Activated CD8-positive, alpha-beta memory T cell treated with anti-CD3 and anti-CD28 coated beads for 4 hours (primary cell): ENCODE measurements at regions not wholly inside any gene's neighbourhood (a gene's known extent, or its start where the extent isn't known, plus 50 kb on each side); places are given as distances from the start of the nearest gene placed in this dataset.

ENCODE experiments used
- DNase-seq, 2 donors: peaks; one replicate each; pipeline ENCODE4 v3.0.0-alpha.2; 2020; ENCODE audit warnings: low read depth in 2 of 2

DNA sequence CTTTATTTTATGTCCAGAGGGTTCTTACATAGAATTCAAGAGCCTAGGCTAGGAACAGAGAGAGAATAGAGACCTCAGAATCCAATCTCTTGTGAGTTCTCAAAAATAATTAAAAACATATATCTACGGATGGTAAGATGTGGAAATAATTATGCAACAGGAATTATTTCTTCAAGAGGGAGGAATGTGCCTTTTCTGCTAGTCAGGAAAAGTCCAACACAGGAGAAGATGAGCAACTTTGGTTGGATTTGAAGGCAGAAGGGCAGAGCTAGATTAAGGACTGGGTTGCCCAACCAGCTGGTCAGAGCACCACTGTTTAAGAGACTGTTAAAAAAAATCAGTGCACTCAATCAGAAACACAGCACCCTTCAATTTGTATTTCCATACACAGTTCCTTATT is 365.5 kb downstream of the ETNK1 start:
- DNase-seq = no peak

DNA sequence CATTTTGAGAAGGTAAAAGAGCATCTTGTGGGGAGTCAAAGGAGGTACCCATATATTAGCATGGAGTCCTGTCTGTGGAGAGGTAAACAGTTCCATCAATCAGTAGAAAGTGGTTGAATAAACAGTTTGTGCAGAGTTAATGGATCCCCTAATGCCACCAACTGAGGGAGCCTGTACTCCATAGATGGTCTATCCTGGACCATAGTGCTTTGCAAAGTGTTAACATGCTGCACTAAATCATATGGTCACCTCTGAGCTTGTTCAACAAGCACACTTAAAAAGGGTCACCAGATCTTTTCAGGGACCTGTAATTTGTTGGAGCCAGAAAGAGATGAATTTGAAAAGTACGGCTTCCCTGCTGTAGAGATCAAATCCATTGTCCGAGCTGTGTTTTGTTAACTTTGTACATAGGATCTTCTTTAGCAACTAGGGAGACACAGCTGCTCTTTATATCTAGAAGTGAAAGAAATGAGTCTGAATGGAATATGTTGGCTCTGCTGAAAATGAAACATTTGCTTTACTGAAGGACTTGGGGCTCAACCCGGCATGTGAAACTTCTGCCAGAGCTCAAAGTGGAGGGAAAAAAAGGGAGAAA is 366.4 kb downstream of the ETNK1 start:
- DNase-seq = no peak

DNA sequence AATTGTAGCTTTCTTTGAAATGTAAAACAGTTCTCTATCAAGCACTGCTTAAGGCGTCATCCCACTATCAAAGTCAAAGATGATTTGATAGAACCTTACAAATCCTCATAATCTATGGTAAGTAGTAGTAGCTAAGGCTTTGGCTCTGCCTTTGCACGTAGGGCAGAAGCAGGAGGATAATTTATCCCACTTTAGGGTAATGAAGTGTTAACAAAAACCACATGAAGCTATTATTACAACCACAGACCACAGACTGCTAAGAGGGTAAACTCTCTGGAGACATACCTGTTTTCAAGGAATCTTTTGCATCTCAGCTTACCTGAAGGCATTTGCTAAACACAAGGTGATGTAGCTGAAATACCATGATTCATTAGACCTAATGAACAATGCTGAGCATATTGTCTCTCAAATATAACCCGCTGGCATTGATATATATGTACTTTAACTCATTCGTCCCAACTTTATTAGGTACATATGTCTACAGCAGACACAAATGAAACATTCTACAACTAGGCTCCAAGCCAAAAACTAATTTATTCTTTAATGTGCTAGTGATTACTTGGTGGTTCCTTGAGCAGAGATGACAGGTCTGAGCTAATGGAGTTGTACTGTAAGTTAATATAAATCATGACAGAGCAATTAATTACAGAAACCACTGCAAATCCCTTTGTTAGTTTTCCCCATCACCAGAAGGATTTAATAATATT is 368.8 kb downstream of the ETNK1 start:
- DNase-seq = no peak

DNA sequence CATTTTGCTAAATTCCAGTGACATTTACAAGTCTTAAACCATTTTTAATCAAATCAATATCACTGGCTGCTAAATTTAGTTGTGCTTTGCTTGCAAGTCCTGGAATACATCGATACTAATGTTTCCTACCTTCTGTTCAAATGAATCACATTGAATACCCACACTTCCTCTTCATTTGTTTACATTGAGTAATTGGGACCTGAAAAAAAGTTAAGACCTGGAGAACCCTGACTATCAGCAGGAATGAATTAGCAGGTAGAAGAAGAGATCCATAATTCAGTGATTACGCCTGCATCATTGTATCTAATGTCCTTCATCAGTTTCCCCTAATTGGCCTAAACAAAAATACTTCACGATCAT is 369.3 kb downstream of the ETNK1 start:
- no peak for DNase-seq

DNA sequence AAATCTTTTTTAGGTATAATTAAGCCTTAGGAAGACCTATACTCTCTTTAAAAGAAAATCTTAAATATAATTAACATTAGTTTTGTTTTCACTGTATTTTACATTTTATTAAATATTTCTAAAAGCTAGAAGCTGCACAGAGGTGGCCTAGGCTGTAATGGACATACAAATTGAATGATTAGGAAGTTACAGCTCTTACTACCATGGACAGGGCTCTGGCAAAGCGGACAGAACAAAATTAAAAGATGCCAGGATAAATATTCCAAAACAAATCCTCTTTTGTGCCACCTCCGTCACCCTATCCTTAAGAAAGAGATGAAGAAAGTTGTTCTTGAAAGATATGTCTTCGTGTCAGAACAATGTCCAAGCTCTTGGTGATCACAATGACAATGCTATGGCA is 376.5 kb downstream of the ETNK1 start:
- DNase-seq = no peak

DNA sequence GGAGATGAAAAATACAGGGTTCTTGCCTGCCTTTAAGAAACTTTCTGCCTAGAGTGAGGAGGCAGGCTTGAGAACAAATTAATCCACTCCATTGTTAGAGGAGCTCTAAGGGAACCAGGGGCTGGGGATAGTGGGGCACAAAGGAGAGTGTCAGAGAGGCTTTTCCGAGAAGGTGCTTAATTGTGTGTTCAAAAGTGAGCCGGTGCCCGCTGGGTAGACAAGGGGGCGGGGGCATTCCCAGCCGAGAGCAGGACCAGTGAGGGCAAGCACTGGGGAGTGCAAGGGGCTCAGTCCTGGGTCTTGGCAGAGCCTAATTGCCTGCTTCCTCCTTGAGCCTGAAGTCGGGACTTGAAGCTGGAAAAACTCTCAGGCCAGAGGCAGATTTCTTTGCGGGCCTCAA is 377.4 kb downstream of the ETNK1 start:
- no peak for DNase-seq

DNA sequence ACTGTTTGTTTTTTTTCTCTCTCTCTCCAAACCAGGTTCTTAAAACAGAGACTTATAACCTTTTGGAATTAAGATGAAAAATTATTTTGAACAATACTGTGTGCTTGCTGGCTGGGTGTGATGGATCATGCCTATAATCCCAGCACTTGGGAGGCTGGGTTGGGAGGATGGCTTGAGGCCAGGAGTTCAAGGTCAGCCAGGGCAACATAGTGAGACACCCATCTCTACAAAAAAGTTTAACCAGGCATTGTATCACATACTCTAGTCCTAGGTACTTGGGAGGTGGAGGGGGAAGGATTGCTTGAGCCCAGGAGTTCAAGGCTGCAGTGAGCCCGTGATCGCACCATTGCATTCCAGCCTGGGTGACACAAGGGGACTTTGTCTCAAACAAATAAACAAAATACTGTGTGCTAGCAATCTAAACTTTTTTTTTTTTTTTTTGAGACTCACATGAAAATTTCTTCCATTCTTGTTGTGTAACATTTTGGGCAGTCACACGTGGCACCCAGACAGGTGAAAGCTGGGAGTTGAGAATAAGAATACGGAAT is 379.6 kb downstream of the ETNK1 start:
- no peak for DNase-seq

DNA sequence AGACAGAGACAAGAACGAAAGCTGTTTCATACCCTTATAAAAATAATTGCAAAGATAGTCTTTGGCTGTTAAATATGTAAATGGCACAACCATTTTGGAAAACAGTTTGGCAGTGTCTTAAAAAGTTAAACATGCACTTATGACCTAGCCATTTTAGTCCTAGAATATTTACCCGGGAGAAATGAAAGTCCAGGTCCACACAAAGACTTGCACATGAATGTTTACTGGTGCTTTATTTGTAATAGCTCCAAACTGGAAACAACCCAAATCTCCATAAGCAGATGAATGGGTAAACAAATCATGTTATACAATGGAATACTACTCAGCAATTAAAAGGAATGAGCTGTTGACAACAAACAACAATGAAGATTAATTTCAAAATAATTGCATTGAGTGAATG is 380.4 kb downstream of the ETNK1 start:
- no peak for DNase-seq

DNA sequence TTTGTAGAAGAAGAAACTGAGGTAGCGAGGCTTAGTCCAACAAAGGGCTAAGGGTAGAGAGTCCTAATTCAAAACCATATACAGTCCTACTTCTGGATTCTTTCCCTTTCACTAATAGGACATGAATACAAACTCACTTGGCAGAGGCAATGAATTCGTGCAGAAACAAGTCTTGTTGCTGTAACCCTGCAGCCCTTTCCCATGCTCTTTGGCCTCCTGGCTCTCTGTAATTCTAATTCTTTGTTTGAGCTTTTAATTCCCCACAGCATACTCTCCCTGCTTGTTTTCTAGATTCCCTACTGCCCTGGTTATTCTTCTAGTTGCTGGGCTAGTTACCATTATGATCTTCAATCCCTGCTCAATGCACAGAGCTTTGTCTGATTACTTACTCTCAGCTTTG is 381.4 kb downstream of the ETNK1 start:
- DNase-seq = no peak

DNA sequence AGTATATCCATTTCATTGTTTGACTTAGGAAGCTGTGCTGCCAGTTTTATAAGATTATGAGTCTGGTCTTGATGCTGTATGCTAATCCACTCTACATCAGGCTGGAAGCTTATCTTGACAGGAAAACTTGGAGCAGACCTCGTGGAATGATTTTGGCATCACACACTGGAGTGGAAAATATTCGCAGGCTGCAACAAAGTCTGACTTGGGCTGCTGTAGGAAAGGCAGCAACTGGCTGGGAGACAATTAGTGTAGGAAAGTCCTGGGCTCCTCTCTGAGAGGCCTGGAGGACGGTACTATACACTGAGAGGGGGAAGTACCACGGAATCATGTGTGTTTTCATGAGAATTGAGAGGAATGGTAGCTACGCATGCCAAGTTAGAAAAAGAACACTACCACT is 383.7 kb downstream of the ETNK1 start:
- DNase-seq = no peak

DNA sequence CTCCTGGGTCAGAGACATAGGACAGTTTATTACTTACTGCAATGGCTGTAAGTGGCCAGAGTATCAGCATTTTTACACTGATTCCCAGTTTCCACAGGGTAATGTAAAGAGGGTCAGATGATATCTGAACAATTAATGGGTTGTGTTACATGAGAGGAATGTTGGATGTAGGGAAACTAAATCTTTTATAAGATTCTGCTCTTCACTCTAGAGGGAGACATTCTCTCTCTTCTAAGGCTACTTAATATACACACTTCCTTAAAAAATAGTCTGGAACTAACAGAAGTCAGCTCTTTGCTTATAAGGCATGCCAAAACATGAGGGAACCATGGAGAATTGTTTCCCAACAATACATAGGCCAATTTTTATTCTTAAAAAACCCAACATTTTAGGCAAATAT is 389.8 kb downstream of the ETNK1 start:
- no peak for DNase-seq

DNA sequence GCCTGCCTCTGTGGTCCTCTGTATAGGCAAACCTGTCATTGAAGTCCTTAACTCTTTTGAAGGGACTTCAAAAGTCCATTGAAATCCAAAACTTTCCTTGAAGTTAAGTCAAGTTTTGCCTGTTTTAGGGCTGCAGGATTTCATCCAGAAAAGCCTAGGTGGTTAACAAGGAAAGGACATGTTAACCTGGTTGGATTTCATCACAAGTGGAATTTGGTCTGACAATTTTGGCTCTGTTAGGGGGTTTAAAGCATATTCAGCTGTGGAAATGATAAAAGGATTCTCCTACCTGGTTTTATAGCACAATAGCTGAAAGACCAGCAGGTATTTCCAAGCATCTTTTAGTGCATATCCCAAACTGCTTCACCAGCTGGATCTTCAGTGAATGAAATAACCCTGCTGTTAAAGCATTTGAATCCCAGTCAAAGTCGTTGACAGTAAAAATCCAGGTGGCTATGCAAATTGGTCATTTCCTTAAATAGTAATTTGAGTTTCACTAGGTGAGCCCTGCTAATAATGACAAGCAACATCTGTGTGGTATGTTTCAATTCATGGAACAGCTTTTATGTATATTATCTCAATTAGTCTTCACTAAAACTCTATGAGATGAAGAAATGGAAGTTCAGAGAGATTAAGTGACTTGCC is 400.5 kb downstream of the ETNK1 start:
- no peak for DNase-seq

DNA sequence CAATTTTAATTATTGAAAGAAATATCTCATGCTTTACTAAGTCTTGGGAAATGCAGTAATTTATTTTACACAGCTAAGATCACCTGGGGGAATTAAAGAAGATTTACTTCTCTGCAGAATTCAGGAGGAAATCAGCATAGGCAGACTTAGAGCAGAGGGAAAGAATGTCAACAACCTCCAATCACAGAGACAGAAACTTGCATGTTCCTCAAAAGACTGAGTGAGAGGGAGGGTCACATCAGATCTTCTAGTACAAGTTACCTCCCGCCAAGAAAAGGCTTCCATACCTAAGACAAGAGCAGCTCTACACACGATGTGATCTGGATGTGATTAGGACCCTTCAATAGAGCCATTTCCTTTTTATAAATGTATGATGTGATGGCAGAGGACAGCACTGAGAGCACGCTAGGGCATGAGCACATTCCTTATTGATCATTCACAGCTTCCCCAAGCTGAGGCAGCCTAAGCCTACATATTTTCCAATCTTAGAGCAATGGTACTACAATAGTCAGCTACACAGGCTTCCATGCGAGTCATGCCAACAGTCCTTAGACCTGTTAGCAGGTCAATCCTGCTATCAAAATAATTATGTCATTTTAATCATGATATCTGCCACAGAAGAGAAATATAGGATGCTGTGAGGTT is 403.3 kb downstream of the ETNK1 start:
- no peak for DNase-seq

DNA sequence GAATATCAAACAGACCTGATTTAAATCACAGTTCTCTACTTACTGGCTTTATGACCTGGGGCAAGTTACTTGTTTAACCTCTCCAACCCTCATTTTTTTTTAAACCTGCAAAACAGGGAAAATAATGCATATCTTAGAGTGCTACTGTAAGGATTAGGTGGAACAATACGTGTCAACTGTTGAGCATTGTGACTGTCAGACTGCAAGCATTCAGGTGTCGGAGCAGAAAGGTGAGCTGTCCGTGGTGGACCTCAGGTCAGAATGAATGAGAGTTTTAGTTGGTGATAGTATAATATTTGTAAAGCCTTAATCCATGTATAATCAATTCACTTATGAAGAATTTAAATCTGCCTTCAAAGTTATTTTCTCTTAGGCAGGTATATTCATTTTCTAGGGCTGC is 404.2 kb downstream of the ETNK1 start:
- DNase-seq = no peak

DNA sequence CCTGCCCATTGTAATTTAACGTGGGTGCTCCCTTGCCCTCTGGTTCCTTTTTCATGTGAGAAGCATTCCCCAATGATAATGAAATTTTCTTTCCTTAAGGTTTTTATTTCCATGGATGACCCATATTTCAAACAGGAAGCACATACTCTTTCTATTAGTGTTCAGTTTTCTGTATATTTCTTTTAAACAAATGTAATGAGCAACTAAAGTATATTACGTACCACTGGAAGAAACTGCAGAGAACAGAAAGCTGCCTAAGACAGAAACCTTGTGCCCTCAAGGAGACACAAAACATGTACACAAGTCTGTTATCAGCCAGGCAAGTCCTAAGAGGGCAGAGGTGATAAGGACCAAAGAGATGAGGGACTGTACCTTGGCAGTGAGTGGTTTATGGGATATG is 414.9 kb downstream of the ETNK1 start:
- DNase-seq = no peak

DNA sequence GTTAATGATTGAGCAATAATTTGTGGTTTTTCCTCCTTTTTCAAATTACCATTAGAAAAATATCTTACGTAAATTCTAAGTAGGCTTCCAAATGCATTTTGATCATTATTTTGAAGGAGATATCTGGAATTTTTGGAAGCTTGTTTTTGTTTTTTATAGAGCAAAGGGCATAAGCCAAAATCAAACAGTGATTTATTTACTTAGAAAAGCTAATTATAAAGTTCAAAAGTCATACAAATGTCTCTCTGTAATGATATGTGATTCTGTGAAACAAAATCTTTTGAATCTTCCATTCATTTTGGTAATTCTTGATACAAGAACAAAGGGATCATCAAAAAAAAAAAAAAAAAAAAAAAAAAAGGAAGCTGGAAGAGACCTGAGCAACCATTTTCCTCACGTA is 416.8 kb downstream of the ETNK1 start:
- DNase-seq = no peak

DNA sequence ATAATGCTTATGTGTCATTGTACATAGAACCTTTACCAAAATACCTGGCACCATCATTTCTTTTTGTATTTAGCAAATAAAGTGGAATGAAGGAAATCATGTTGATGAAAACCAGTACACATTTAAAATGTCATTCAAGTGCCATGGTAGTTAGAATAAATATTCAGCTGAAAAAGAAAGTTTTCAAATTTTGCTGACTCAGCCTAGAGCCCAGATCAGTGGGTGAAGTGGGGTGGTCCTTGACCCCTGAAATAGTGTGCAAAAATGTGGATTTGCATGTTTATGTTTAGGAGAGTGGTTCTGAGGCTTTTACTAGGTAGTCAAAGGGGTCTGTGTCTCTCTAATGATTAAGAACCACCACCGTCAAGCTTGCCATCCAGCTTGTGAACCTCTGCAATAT is 418.7 kb downstream of the ETNK1 start:
- no peak for DNase-seq

DNA sequence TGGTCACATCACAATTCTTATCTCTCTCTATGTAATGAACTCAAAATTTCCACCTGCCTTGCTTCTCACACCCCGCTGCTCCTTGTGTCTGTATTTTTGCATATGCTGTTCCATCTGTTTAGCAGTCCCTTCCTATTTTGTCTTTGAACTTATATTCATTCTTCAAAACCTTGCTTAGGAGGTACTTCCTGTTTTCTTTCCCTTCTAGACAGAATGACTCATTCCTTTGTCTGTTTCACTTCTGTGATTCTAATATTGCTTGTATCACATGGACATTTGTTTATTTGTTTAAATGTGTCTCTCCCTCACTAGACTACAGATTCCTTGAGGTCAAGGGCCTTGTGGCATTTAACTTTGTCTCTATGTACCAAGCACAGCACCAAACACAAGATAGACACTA is 424.2 kb downstream of the ETNK1 start:
- DNase-seq = no peak

DNA sequence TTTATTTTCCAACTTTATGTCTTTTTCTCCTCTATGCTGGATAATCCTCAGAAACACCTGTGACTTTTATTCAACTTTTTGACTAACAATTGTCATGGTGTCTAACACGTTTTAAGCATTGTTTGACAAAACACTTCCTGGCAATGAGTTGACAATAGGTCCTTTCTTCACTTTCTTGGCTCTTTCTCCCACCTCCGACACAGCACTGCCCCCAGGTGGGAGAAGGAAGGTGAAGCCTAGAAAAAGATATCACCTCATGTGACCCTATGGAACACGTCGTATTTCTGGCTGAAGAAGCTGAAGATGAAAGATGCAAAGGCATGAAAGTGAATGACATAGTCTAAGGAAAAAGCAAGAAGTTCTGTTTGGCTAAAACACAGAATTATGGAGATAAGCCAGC is 430.0 kb downstream of the ETNK1 start:
- DNase-seq = no peak

DNA sequence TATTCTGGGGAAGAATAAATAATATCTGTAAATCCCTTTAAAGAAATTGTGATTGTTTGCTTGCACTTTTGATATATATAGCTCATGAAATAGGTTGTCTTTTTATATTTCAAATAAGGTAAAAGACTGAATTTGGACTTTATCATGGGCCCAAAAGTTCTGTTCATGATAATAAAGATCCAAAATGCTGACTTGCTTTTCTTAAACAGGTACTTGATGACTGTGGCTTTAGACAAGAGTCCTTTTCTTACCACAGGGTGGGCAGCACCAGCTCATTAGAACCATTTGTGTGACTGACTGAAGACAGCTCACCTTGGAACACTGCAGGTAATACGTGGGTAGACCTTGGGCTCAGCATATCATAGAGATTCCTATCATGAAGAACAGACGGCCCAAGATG is 432.6 kb downstream of the ETNK1 start:
- no peak for DNase-seq

DNA sequence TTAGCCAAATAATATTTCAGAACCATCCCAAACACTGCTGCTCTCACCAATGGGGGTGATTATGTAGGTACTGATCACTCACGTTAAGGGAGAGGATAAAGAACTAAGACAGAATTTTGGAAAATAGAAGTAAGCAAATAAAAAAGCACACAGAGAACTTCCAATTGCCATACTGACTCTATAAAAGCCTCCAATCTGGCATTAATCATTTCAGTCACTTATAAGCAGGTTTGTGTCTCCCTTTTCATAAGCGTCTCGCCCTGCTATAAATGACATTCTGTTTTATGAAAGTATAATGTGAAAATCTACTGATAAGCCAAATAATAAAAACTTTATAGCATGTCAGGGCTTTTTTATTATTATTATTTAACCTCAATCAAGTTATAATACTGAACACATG is 435.2 kb downstream of the ETNK1 start:
- DNase-seq = no peak

DNA sequence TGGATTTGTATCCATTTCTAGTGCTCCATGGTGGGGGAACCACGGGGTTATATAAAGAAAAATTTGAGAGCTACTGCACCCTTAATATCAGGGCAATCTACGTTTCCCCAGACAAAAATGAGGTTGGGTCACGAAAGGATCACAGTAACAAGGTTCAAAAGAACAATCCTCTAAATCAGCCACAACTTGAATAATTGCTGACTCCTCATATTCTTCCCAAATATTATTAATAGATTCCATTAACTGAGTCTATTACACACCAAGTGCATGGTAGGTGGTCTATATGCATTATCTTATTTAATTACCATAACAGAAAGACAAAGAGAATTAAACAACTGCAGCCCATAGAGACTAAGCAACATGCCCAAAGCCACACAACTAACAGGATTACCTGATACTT is 438.2 kb downstream of the ETNK1 start:
- no peak for DNase-seq

DNA sequence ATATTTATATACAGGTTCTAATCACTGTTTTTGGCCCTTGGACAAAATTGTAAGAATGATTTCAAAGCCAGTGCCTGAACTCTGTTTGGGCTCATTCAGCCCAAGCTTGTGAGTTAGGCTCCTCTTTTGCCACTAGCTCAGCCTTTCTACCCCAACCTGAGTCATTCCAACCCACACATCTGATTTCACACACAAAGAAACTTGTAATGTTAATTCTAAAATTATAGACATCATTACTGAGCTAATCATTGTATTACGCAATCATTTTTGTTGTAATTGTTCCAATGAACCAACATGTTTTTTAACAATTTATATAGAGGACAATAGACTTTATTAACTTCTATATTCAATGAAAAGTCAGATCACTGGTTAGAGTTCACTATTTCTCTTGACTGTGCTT is 441.1 kb downstream of the ETNK1 start:
- DNase-seq = no peak
